Suprapubic skin (tissue), 3 donors: ENCODE measurements at regions not wholly inside any gene's neighbourhood (a gene's known extent, or its start where the extent isn't known, plus 50 kb on each side); places are given as distances from the start of the nearest gene placed in this dataset.

Source experiments
- CTCF ChIP-seq, 2 donors: fragments of 200-600 bp in 1 of 2; fragments of 450-650 bp in 1 of 2; sonication (generic) in 1 of 2; IDR thresholded peaks; one replicate each; pipeline ENCODE4 v1.5.1; 2016 to 2019; ENCODE audit warnings: antibody characterized with exemption in 2 of 2, mild to moderate bottlenecking in 1 of 2, moderate library complexity in 1 of 2
- POLR2A ChIP-seq, 2 donors: fragments of 450-650 bp; IDR thresholded peaks; one replicate each; pipeline ENCODE4 v1.6.1; 2017; ENCODE audit warnings: antibody characterized with exemption in 2 of 2, mild to moderate bottlenecking in 2 of 2, moderate library complexity in 2 of 2

- TF ChIP-seq CTCF (IDR thresholded peaks at IDR 0.05) (no peak), POLR2A (IDR thresholded peaks at IDR 0.05) (no peak)
These were observed 185.8 kb upstream of the ID2 start for GRCh38 chr2:8496079-8496478.
